Lung (tissue), 11 donors: ENCODE measurements at regions not wholly inside any gene's neighbourhood (a gene's known extent, or its start where the extent isn't known, plus 50 kb on each side); places are given as distances from the start of the nearest gene placed in this dataset.
A peak's percentile ranks its signal among the peaks of the same experiment; 100 is the strongest.

Source experiments
- ATAC-seq: fragments of 200-7000 bp; cut with Tn5 transposase; one replicate; pipeline ENCODE4 v1.9.1; 2020; ENCODE audit warnings: moderate number of reproducible peaks; ENCODE audit not compliant: insufficient read depth, low FRiP score
- DNase-seq, 3 donors: peaks; one replicate each; pipeline ENCODE4 v3.0.0-alpha.2; 2013 to 2017
- H3K27ac ChIP-seq, 2 donors: one replicate each; pipeline ENCODE4 v1.5.1; 2013; ENCODE audit warnings: mild to moderate bottlenecking in 2 of 2, moderate library complexity in 2 of 2, control low read depth in 1 of 2, inconsistent platforms in 1 of 2, low read depth in 1 of 2, low read length in 1 of 2
- H3K27me3 ChIP-seq, 3 donors: one replicate each; pipeline ENCODE4 v1.5.1; 2013; ENCODE audit warnings: low read length in 2 of 3; ENCODE audit not compliant: control insufficient read depth in 3 of 3, insufficient read depth in 3 of 3
- H3K36me3 ChIP-seq, 4 donors: one replicate each; pipeline ENCODE4 v1.5.1; 2013; ENCODE audit warnings: low read length in 4 of 4, mild to moderate bottlenecking in 1 of 4, moderate library complexity in 1 of 4; ENCODE audit not compliant: control insufficient read depth in 4 of 4, insufficient read depth in 4 of 4
- H3K4me1 ChIP-seq, 5 donors: one replicate each; pipeline ENCODE4 v1.5.1; 2013; ENCODE audit warnings: low read length in 5 of 5, mild to moderate bottlenecking in 2 of 5, moderate library complexity in 1 of 5; ENCODE audit not compliant: control insufficient read depth in 5 of 5, insufficient read depth in 5 of 5
- H3K4me3 ChIP-seq: one replicate; pipeline ENCODE4 v1.5.1; 2013; ENCODE audit warnings: mild to moderate bottlenecking, control low read depth, moderate library complexity
- H3K9ac ChIP-seq, 2 donors: one replicate each; pipeline ENCODE4 v1.5.1; 2013; ENCODE audit warnings: low read length in 2 of 2, control low read depth in 1 of 2; ENCODE audit not compliant: insufficient read depth in 1 of 2
- H3K9me3 ChIP-seq, 4 donors: one replicate each; pipeline ENCODE4 v1.5.1; 2013; ENCODE audit warnings: low read length in 3 of 4, mild to moderate bottlenecking in 1 of 4, moderate library complexity in 1 of 4; ENCODE audit not compliant: control insufficient read depth in 4 of 4, insufficient read depth in 3 of 4
- CTCF ChIP-seq: IDR thresholded peaks from 2 replicates; pipeline ENCODE4 v1.5.1; 2012; ENCODE audit warnings: mild to moderate bottlenecking; ENCODE audit errors: control extremely low read depth, extremely low read depth
- WGBS, 2 donors: extraction: QIAGEN DNeasy Blood & Tissue Kit; methylation state at CpG; one replicate each; pipeline ENCODE4 v1.1.7; 2013; 5-methylcytosine and 5-hydroxymethylcytosine counted together
- donor health status: control.
- donor health status: control.
- donor health status: Bipolar disorder and iron deficiency.
- donor health status: healthy.
- donor health status: DM: yes; HTN: yes; CAD: no.

GRCh38 chr7:30225863-30226613, 58.4 kb upstream of the ZNRF2 start:
- Histone ChIP-seq H3K27ac (peak overlapping the region in 1 of 2 donors; percentile 88), H3K9ac (peak overlapping the region; percentile 8 to 27)
- peak; percentile 88 for ATAC-seq

DNA sequence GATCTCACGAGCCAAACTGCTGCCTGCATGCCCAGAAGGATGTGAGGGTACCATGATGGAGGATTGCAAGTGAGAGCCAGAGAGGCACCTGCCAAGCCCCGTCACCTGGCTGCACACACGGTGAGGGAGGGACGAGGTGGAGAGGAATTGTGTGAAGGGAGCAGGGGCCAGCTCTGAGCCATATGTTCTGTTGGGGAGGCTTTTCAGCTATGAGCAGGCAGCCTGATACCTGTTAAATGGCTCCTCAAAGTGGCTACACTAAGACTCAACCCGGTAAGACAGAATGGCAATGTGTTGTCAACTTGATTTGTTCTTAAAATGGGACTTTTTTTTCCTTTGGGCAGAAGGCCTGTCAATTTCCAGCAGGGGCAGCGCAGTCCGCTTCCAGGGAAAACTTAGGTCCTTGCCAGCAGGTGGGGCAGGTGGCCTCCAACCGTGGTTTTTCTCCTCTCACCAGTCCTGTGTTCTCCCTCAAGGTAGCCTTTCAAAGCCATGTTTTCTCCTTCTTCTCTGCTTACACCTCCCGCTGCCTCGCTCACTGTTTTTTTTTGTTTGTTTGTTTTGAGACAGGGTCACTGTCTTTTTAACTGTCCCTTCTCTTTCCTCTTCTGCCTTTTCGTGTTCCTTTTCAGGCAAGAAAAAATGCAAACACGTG, 57.7 kb upstream of the ZNRF2 start:
- WGBS, 2 donors, result 65 to 71% methylated on average over 12 of the region's 12 CpGs
- DNase-seq (peak in 2 of 3 donors; percentile 31 to 53), ATAC-seq (no peak)
- Histone ChIP-seq H3K36me3 (peaks cover 0 to 6% (median 0%) of the 10 kb centered on the region in 4 donors), H3K4me1 (peaks cover 0 to 21% (median 14%) of the 10 kb centered on the region in 5 donors), H3K9ac (peak overlapping the region in 1 of 2 donors; percentile 27), H3K4me3 (no peak overlapping the region), H3K27ac (peak overlapping the region in 1 of 2 donors; percentile 74), H3K9me3 (peaks cover 0 to 5% (median 0%) of the 10 kb centered on the region in 4 donors), H3K27me3 (no peaks in the 10 kb centered on the region)
- peak; percentile 2 for TF ChIP-seq CTCF

More at GRCh38 chr7:30225863-30226613, 58.4 kb upstream of the ZNRF2 start:
- no peak overlapping the region for H3K4me3 ChIP-seq
- H3K36me3 ChIP-seq, result peaks cover 0 to 4% (median 0%) of the 10 kb centered on the region in 4 donors
- H3K4me1 ChIP-seq, result peaks cover 0 to 21% (median 13%) of the 10 kb centered on the region in 5 donors
- peaks cover 0 to 5% (median 0%) of the 10 kb centered on the region in 4 donors for H3K9me3 ChIP-seq
- peak; percentile 89 to 96 (median 94) for DNase-seq
- no peak for TF ChIP-seq CTCF
- no peaks in the 10 kb centered on the region for H3K27me3 ChIP-seq
- 29 to 37% methylated on average over 7 of the region's 7 CpGs for whole genome bisulfite sequencing, 2 donors

GRCh38 chr7:30231271-30231670, 53.1 kb upstream of the ZNRF2 start:
- DNase-seq, result no peak
- no peak overlapping the region for H3K9ac ChIP-seq
- 91 to 97% methylated on average over 1 of the region's 1 CpG for WGBS, 2 donors
- H3K27ac ChIP-seq, result no peak overlapping the region
- TF ChIP-seq CTCF, result no peak
- H3K4me3 ChIP-seq, result no peak overlapping the region
- no peak for ATAC-seq
- no peaks in the 10 kb centered on the region for H3K9me3 ChIP-seq
- peaks cover 0 to 6% (median 0%) of the 10 kb centered on the region in 4 donors for H3K36me3 ChIP-seq
- peaks cover 0 to 12% (median 6%) of the 10 kb centered on the region in 5 donors for H3K4me1 ChIP-seq
- no peaks in the 10 kb centered on the region for H3K27me3 ChIP-seq
